Right lobe of liver (tissue), 4 donors: ENCODE measurements at regions not wholly inside any gene's neighbourhood (a gene's known extent, or its start where the extent isn't known, plus 50 kb on each side); places are given as distances from the start of the nearest gene placed in this dataset.

Source experiments
- POLR2A ChIP-seq: fragments of 450-650 bp; IDR thresholded peaks from one replicate; pipeline ENCODE4 v1.6.1; 2017; ENCODE audit warnings: antibody characterized with exemption, mild to moderate bottlenecking
- TF ChIP-seq, protein P1 (sequence below), 4 donors: fragments of 200-600 bp in 3 of 4; fragments of 450-650 bp in 1 of 4; IDR thresholded peaks; one replicate each; pipeline versions ENCODE4 v1.5.1 to v1.8.0; 2016 to 2022; ENCODE audit warnings: antibody characterized with exemption in 4 of 4, mild to moderate bottlenecking in 2 of 4
- donor health status: DM: no; HTN: no; CAD: no.
- donor health status: DM: no; HTN: no; CAD: no.
- donor health status: DM: no; HTN: yes; CAD: no.

DNA sequence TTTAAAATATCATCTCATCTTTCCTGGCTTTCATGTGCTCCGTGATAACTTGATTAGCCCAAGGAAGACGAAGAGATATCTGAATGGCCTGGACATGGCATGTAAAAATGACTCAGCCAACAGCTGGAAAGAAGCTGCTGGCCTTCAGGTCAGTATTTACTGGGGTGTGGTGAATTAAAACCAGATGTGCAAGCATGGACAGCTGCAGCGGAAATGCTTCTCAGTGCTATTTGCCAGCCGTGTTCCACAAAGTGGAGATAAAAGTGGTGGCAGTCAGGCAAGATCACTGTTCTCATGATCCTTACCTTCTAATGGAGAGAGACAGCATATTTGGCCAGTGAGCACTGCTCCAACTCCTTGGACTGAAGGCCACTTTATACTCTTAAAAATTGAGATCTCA, 203.1 kb upstream of the VSTM2A start:
- TF ChIP-seq, protein P1, sequence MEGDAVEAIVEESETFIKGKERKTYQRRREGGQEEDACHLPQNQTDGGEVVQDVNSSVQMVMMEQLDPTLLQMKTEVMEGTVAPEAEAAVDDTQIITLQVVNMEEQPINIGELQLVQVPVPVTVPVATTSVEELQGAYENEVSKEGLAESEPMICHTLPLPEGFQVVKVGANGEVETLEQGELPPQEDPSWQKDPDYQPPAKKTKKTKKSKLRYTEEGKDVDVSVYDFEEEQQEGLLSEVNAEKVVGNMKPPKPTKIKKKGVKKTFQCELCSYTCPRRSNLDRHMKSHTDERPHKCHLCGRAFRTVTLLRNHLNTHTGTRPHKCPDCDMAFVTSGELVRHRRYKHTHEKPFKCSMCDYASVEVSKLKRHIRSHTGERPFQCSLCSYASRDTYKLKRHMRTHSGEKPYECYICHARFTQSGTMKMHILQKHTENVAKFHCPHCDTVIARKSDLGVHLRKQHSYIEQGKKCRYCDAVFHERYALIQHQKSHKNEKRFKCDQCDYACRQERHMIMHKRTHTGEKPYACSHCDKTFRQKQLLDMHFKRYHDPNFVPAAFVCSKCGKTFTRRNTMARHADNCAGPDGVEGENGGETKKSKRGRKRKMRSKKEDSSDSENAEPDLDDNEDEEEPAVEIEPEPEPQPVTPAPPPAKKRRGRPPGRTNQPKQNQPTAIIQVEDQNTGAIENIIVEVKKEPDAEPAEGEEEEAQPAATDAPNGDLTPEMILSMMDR (IDR thresholded peaks at IDR 0.05) = no peak
- no peak for TF ChIP-seq POLR2A
